ENCODE measurements at regions not wholly inside any gene's neighbourhood (a gene's known extent, or its start where the extent isn't known, plus 50 kb on each side); places are given as distances from the start of the nearest gene placed in this dataset.

DNA sequence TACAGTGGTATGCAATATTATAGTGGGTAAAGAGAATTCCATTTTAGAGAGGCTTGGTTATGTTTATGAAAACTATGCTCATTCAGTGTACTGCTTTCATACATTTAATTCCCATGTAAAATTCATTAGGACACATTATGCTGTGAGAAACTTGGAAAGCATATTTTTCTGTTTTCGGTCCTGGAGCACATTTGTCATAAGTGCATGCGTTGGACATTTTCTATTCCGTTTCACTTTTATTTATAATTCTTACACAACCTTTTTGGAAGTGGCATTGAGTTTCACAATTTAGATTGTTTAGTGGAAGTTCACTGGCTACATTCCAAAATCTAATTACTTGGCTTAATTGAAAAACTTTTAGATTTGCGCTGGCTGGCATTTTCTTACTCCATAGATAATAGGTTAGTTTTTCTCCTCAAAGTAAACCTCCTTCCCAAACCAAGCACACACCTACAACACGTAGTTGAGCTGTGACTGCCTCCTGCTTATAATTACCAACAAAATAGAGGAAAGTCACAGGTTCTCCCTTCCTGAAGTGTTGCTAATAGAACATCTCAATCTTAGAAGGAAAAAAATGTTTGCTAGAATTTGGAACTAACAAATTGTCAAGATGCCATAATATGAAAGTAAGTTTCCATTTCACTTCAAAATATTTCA lies 938.5 kb downstream of the TRHDE start:
- H3K4me2 ChIP-seq (replicated peaks; ENCODE audit: low read depth, low read length, poor library complexity, severe bottlenecking), result no peak overlapping the region
- WGBS (ENCODE audit: insufficient coverage), result no CpG with 5 or more reads among the region's 5 CpGs
- Mint-ChIP-seq H3K9me3 (ENCODE audit: insufficient read depth) (peaks cover 2% of the 10 kb centered on the region), H3K4me3 (no peak overlapping the region), H3K27ac (no peak overlapping the region), H3K27me3 (no peaks in the 10 kb centered on the region), H3K4me1 (no peaks in the 10 kb centered on the region)
- no peaks in the 10 kb centered on the region for H4K20me1 ChIP-seq (ENCODE audit: control insufficient read depth, insufficient read depth, low read length, poor library complexity, severe bottlenecking)
- ATAC-seq (ENCODE audit: low read depth) (no peak), DNase-seq (no peak)
- no peaks in the 10 kb centered on the region for H3K9me3 ChIP-seq (ENCODE audit: control extremely low read depth in 1 of 3, control insufficient read depth in 2 of 3, insufficient read depth in 1 of 3, low read length in 2 of 3)
- TF ChIP-seq EZH2 (IDR thresholded peaks at IDR 0.05; ENCODE audit: borderline replicate concordance, insufficient read depth, low read depth, low read length, poor library complexity, severe bottlenecking), result no peak
- TF ChIP-seq, protein P1, sequence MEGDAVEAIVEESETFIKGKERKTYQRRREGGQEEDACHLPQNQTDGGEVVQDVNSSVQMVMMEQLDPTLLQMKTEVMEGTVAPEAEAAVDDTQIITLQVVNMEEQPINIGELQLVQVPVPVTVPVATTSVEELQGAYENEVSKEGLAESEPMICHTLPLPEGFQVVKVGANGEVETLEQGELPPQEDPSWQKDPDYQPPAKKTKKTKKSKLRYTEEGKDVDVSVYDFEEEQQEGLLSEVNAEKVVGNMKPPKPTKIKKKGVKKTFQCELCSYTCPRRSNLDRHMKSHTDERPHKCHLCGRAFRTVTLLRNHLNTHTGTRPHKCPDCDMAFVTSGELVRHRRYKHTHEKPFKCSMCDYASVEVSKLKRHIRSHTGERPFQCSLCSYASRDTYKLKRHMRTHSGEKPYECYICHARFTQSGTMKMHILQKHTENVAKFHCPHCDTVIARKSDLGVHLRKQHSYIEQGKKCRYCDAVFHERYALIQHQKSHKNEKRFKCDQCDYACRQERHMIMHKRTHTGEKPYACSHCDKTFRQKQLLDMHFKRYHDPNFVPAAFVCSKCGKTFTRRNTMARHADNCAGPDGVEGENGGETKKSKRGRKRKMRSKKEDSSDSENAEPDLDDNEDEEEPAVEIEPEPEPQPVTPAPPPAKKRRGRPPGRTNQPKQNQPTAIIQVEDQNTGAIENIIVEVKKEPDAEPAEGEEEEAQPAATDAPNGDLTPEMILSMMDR (IDR thresholded peaks at IDR 0.05), result no peak
- H3K79me2 ChIP-seq (ENCODE audit: control insufficient read depth, insufficient read depth, low read length), result no peaks in the 10 kb centered on the region
- POLR2A ChIA-PET, result no interaction called here
- H2AFZ ChIP-seq (ENCODE audit: insufficient read depth, low read depth, low read length, poor library complexity, severe bottlenecking), result no peak overlapping the region
- CTCF ChIA-PET, result no interaction called here
- no peaks in the 10 kb centered on the region for H3K27me3 ChIP-seq (replicated peaks in 1 of 4; ENCODE audit: control extremely low read depth in 1 of 4, control insufficient read depth in 3 of 4, insufficient read depth in 4 of 4, low read length in 3 of 4)
- intact Hi-C loops (cut with micrococcal nuclease), result no loop called here
- H3K4me1 ChIP-seq (ENCODE audit: control insufficient read depth in 2 of 2, insufficient read depth in 2 of 2, low read length in 2 of 2), result no peaks in the 10 kb centered on the region
- no peak overlapping the region for H3K27ac ChIP-seq (ENCODE audit: low read length in 2 of 2)
- no peak overlapping the region for H3K9ac ChIP-seq (ENCODE audit: low read length)
- H3K36me3 ChIP-seq (replicated peaks in 1 of 2; ENCODE audit: control extremely low read depth in 1 of 2, control insufficient read depth in 1 of 2, extremely low read depth in 1 of 2, insufficient read depth in 2 of 2, low read length in 1 of 2), result no peaks in the 10 kb centered on the region
- no peak overlapping the region for H3K4me3 ChIP-seq (ENCODE audit: control extremely low read depth in 1 of 5, extremely low read depth in 1 of 5, insufficient read depth in 1 of 5, low read depth in 2 of 5, low read length in 4 of 5)

- WGBS (ENCODE audit: insufficient coverage), result 86% methylated on average over 1 of the region's 2 CpGs
- CTCF ChIA-PET, result no interaction called here
- intact Hi-C loops (cut with micrococcal nuclease), result no loop called here
These were observed 948.8 kb downstream of the TRHDE start for GRCh38 chr12:73220951-73221350.

More at GRCh38 chr12:73220951-73221350, 948.8 kb downstream of the TRHDE start:
- H3K27ac ChIP-seq (ENCODE audit: low read length in 2 of 2), result no peak overlapping the region
- DNase-seq (no peak), ATAC-seq (ENCODE audit: low read depth) (no peak)
- no peak overlapping the region for H3K4me3 ChIP-seq (ENCODE audit: control extremely low read depth in 1 of 5, extremely low read depth in 1 of 5, insufficient read depth in 1 of 5, low read depth in 2 of 5, low read length in 4 of 5)
- H3K27me3 ChIP-seq (replicated peaks in 1 of 4; ENCODE audit: control extremely low read depth in 1 of 4, control insufficient read depth in 3 of 4, insufficient read depth in 4 of 4, low read length in 3 of 4), result no peaks in the 10 kb centered on the region
- H3K4me3 Mint-ChIP-seq, result no peak overlapping the region
- H3K4me2 ChIP-seq (replicated peaks; ENCODE audit: low read depth, low read length, poor library complexity, severe bottlenecking), result no peak overlapping the region
- H3K27me3 Mint-ChIP-seq, result no peaks in the 10 kb centered on the region
- H3K9me3 ChIP-seq (ENCODE audit: control extremely low read depth in 1 of 3, control insufficient read depth in 2 of 3, insufficient read depth in 1 of 3, low read length in 2 of 3), result no peaks in the 10 kb centered on the region
- no peaks in the 10 kb centered on the region for H4K20me1 ChIP-seq (ENCODE audit: control insufficient read depth, insufficient read depth, low read length, poor library complexity, severe bottlenecking)
- POLR2A ChIA-PET, result no interaction called here
- H3K4me1 ChIP-seq (ENCODE audit: control insufficient read depth in 2 of 2, insufficient read depth in 2 of 2, low read length in 2 of 2), result no peaks in the 10 kb centered on the region
- no peaks in the 10 kb centered on the region for H3K36me3 ChIP-seq (replicated peaks in 1 of 2; ENCODE audit: control extremely low read depth in 1 of 2, control insufficient read depth in 1 of 2, extremely low read depth in 1 of 2, insufficient read depth in 2 of 2, low read length in 1 of 2)
- H3K9me3 Mint-ChIP-seq (ENCODE audit: insufficient read depth), result peaks cover 4% of the 10 kb centered on the region
- no peak overlapping the region for H3K27ac Mint-ChIP-seq
- no peak overlapping the region for H2AFZ ChIP-seq (ENCODE audit: insufficient read depth, low read depth, low read length, poor library complexity, severe bottlenecking)
- no peaks in the 10 kb centered on the region for H3K79me2 ChIP-seq (ENCODE audit: control insufficient read depth, insufficient read depth, low read length)
- no peak overlapping the region for H3K9ac ChIP-seq (ENCODE audit: low read length)
- TF ChIP-seq EZH2 (IDR thresholded peaks at IDR 0.05; ENCODE audit: borderline replicate concordance, insufficient read depth, low read depth, low read length, poor library complexity, severe bottlenecking), result no peak
- TF ChIP-seq, protein P1 (IDR thresholded peaks at IDR 0.05), result no peak
- H3K4me1 Mint-ChIP-seq, result no peaks in the 10 kb centered on the region

All from B cell (primary cell).